GM06990 (cell line): ENCODE measurements at regions not wholly inside any gene's neighbourhood (a gene's known extent, or its start where the extent isn't known, plus 50 kb on each side); places are given as distances from the start of the nearest gene placed in this dataset.
"Not testable (repeated sequence)": the region's sequence is repeated elsewhere in the genome, so short reads cannot be mapped to it uniquely, and the experiment has no call there.

Source experiments
- DNase-seq: peaks from one replicate; pipeline ENCODE4 v3.0.0-alpha.2; 2011; ENCODE audit not compliant: insufficient read length; ENCODE audit errors: extremely low read depth
- H3K27me3 ChIP-seq: replicated peaks from 2 replicates; pipeline ENCODE4 v1.6.0; 2011; ENCODE audit warnings: low read length; ENCODE audit not compliant: control insufficient read depth, insufficient read depth
- H3K36me3 ChIP-seq: 2 replicates; pipeline ENCODE4 v1.5.1; 2011; ENCODE audit warnings: low read length; ENCODE audit not compliant: control insufficient read depth, insufficient read depth
- H3K4me3 ChIP-seq: replicated peaks from 2 replicates; pipeline ENCODE4 v1.5.1; 2011; ENCODE audit warnings: low read depth, mild to moderate bottlenecking, control low read depth, low read length
- CTCF ChIP-seq: IDR thresholded peaks from 2 replicates; pipeline ENCODE4 v1.5.1; 2011; ENCODE audit warnings: low read length, control low read depth, mild to moderate bottlenecking, inconsistent platforms; ENCODE audit not compliant: insufficient read depth, poor library complexity, severe bottlenecking

- Histone ChIP-seq H3K36me3 (no peaks in the 10 kb centered on the region), H3K4me3 (no peak overlapping the region), H3K27me3 (peaks cover 6% of the 10 kb centered on the region)
- DNase-seq, result no peak
- no peak for TF ChIP-seq CTCF
Observed at GRCh38 chr15:70375586-70375985, 277.9 kb upstream of the TLE3 start.

GRCh38 chr15:70375006-70375431 lies 277.3 kb upstream of the TLE3 start:
- H3K36me3 ChIP-seq, result no peaks in the 10 kb centered on the region
- no peak for DNase-seq
- H3K4me3 ChIP-seq, result no peak overlapping the region
- TF ChIP-seq CTCF, result no peak
- H3K27me3 ChIP-seq, result peaks cover 6% of the 10 kb centered on the region

- peaks cover 6% of the 10 kb centered on the region for H3K27me3 ChIP-seq
- no peak for TF ChIP-seq CTCF
- DNase-seq, result no peak
- no peaks in the 10 kb centered on the region for H3K36me3 ChIP-seq
- no peak overlapping the region for H3K4me3 ChIP-seq
Observed at GRCh38 chr15:70374096-70374495, 276.4 kb upstream of the TLE3 start.

- not testable (repeated sequence) for H3K36me3 ChIP-seq, H3K27me3 ChIP-seq, H3K4me3 ChIP-seq, DNase-seq
Observed at GRCh38 chr15:70373439-70373838, 275.7 kb upstream of the TLE3 start.

- H3K4me3 ChIP-seq, H3K36me3 ChIP-seq, H3K27me3 ChIP-seq, DNase-seq: not testable (repeated sequence)
Observed at GRCh38 chr15:70367913-70368705, 270.4 kb upstream of the TLE3 start.

GRCh38 chr15:70364023-70364422 lies 266.3 kb upstream of the TLE3 start:
- H3K27me3 ChIP-seq, H3K4me3 ChIP-seq, DNase-seq, H3K36me3 ChIP-seq: not testable (repeated sequence)

- H3K27me3 ChIP-seq, result no peaks in the 10 kb centered on the region
- H3K36me3 ChIP-seq, result no peaks in the 10 kb centered on the region
- no peak for DNase-seq
- TF ChIP-seq CTCF, result peak; percentile 69
- H3K4me3 ChIP-seq, result no peak overlapping the region
Observed at GRCh38 chr15:70362886-70363285, 265.2 kb upstream of the TLE3 start.
